NT2/D1 (cell line): ENCODE measurements at regions not wholly inside any gene's neighbourhood (a gene's known extent, or its start where the extent isn't known, plus 50 kb on each side); places are given as distances from the start of the nearest gene placed in this dataset.

Experiments used
- SUZ12 ChIP-seq: IDR thresholded peaks from 2 replicates; pipeline ENCODE4 v1.6.1; 2011; ENCODE audit not compliant: insufficient read length, insufficient read depth; ENCODE audit errors: extremely low read depth
- YY1 ChIP-seq: IDR thresholded peaks from 2 replicates; pipeline ENCODE4 v1.6.1; 2011; ENCODE audit not compliant: insufficient read length, insufficient read depth
- ZNF274 ChIP-seq: IDR thresholded peaks from 2 replicates; pipeline ENCODE4 v1.6.1; 2011; ENCODE audit warnings: mild to moderate bottlenecking, low read depth, low read length

- no peak for TF ChIP-seq ZNF274
- TF ChIP-seq SUZ12: no peak
- TF ChIP-seq YY1: no peak
Measured at GRCh38 chr22:48169227-48169626, 1406.8 kb downstream of the TBC1D22A start.
